HEK293 (cell line): ENCODE measurements at regions not wholly inside any gene's neighbourhood (a gene's known extent, or its start where the extent isn't known, plus 50 kb on each side); places are given as distances from the start of the nearest gene placed in this dataset.

Experiments used
- CTCF ChIA-PET: fragments of 350-600 bp; formaldehyde crosslinking; extraction: SDS; loops from one replicate; lab custom pipeline; 2021; ENCODE audit warnings: antibody characterized with exemption; lab: Yijun Ruan, JAX
- POLR2A ChIA-PET: fragments of 300-600 bp; formaldehyde crosslinking; extraction: SDS; loops from one replicate; lab custom pipeline; 2020; ENCODE audit warnings: antibody characterized with exemption, inconsistent platforms; lab: Yijun Ruan, JAX
- H3K27ac ChIP-seq: fragments of 200-500 bp; sonication (Bioruptor generic); 2 replicates; pipeline ENCODE4 v1.5.1; 2014; ENCODE audit warnings: low read depth, low read length, control low read depth, inconsistent platforms; ENCODE audit errors: extremely low read depth
- H3K36me3 ChIP-seq, 2 experiments: fragments of 200-500 bp in 1 of 2; sonication (Bioruptor generic) in 1 of 2; 1 replicate in 1 of 2; 2 replicates in 1 of 2; pipeline ENCODE4 v1.5.1; 2014 to 2017; ENCODE audit warnings: inconsistent platforms in 2 of 2, low read length in 2 of 2; ENCODE audit not compliant: control insufficient read depth in 2 of 2, insufficient read depth in 1 of 2
- H3K4me1 ChIP-seq: fragments of 200-500 bp; sonication (Bioruptor generic); 2 replicates; pipeline ENCODE4 v1.5.1; 2014; ENCODE audit warnings: mild to moderate bottlenecking, low read length, inconsistent platforms; ENCODE audit not compliant: control insufficient read depth, insufficient read depth
- H3K4me3 ChIP-seq: 2 replicates; pipeline ENCODE4 v1.5.1; 2011; ENCODE audit warnings: low read depth, mild to moderate bottlenecking, control low read depth, low read length, moderate library complexity
- H3K9me3 ChIP-seq: fragments of 200-500 bp; sonication (Bioruptor generic); 2 replicates; pipeline ENCODE4 v1.5.1; 2014; ENCODE audit warnings: low read depth, low read length, inconsistent platforms; ENCODE audit not compliant: control insufficient read depth, insufficient read depth
- EGR2 ChIP-seq: fragments of 450-650 bp; formaldehyde crosslinking; IDR thresholded peaks from 2 replicates; pipeline ENCODE4 v1.5.1; 2016; ENCODE audit warnings: low read depth, missing biosample characterization, missing genetic modification characterization
- REPIN1 ChIP-seq: fragments of 450-650 bp; formaldehyde crosslinking; IDR thresholded peaks from 2 replicates; pipeline ENCODE4 v1.5.1; 2017; ENCODE audit warnings: missing biosample characterization, missing genetic modification characterization, low read depth
- SP7 ChIP-seq: fragments of 450-650 bp; formaldehyde crosslinking; IDR thresholded peaks from 2 replicates; pipeline ENCODE4 v1.5.1; 2016; ENCODE audit warnings: missing biosample characterization, missing genetic modification characterization
- TCF7L2 ChIP-seq: IDR thresholded peaks from 2 replicates; pipeline ENCODE4 v1.6.1; 2011; ENCODE audit warnings: low read depth, mild to moderate bottlenecking, inconsistent platforms, low read length, moderate library complexity, borderline replicate concordance
- TRIM28 ChIP-seq: IDR thresholded peaks from 2 replicates; pipeline ENCODE4 v1.6.1; 2011; ENCODE audit warnings: low read length, control low read depth, borderline replicate concordance
- ZBTB17 ChIP-seq: fragments of 450-650 bp; formaldehyde crosslinking; IDR thresholded peaks from 2 replicates; pipeline ENCODE4 v1.5.1; 2016; ENCODE audit warnings: missing biosample characterization, missing genetic modification characterization
- ZNF112 ChIP-seq: fragments of 450-650 bp; formaldehyde crosslinking; IDR thresholded peaks from 2 replicates; pipeline ENCODE4 v1.5.0; 2017; ENCODE audit warnings: missing biosample characterization, missing genetic modification characterization
- ZNF202 ChIP-seq: fragments of 450-650 bp; formaldehyde crosslinking; IDR thresholded peaks from 2 replicates; pipeline ENCODE4 v1.5.1; 2016; ENCODE audit warnings: missing biosample characterization, missing genetic modification characterization, borderline replicate concordance
- ZNF302 ChIP-seq: fragments of 450-650 bp; formaldehyde crosslinking; IDR thresholded peaks from 2 replicates; pipeline ENCODE4 v1.5.1; 2016; ENCODE audit warnings: missing biosample characterization, missing genetic modification characterization, low read depth
- ZNF404 ChIP-seq: fragments of 450-650 bp; formaldehyde crosslinking; IDR thresholded peaks from 2 replicates; pipeline ENCODE4 v1.5.1; 2017; ENCODE audit warnings: missing biosample characterization, missing genetic modification characterization
- ZNF426 ChIP-seq: fragments of 450-650 bp; formaldehyde crosslinking; IDR thresholded peaks from 2 replicates; pipeline ENCODE4 v1.5.1; 2017; ENCODE audit warnings: missing biosample characterization, missing genetic modification characterization, mild to moderate bottlenecking, inconsistent platforms, moderate library complexity
- ZNF514 ChIP-seq: fragments of 450-650 bp; formaldehyde crosslinking; IDR thresholded peaks from 2 replicates; pipeline ENCODE4 v1.5.1; 2016; ENCODE audit warnings: missing biosample characterization, missing genetic modification characterization
- ZNF561 ChIP-seq: fragments of 450-650 bp; IDR thresholded peaks from 2 replicates; pipeline ENCODE4 v1.5.1; 2018; ENCODE audit warnings: missing biosample characterization, missing genetic modification characterization, borderline replicate concordance
- ZNF596 ChIP-seq: fragments of 450-650 bp; IDR thresholded peaks from 2 replicates; pipeline ENCODE4 v1.5.0; 2018; ENCODE audit warnings: missing biosample characterization, mild to moderate bottlenecking, missing genetic modification characterization, moderate library complexity
- ZNF624 ChIP-seq: fragments of 450-650 bp; formaldehyde crosslinking; IDR thresholded peaks from 2 replicates; pipeline ENCODE4 v1.5.1; 2017; ENCODE audit warnings: missing biosample characterization, missing genetic modification characterization
- ZNF645 ChIP-seq: fragments of 450-650 bp; formaldehyde crosslinking; IDR thresholded peaks from 2 replicates; pipeline ENCODE4; 2016; ENCODE audit warnings: missing biosample characterization, missing genetic modification characterization
- ZNF677 ChIP-seq: fragments of 450-650 bp; IDR thresholded peaks from 2 replicates; pipeline ENCODE4 v1.5.0; 2018; ENCODE audit warnings: missing biosample characterization, mild to moderate bottlenecking, missing genetic modification characterization, moderate library complexity
- ZNF776 ChIP-seq: fragments of 450-650 bp; formaldehyde crosslinking; IDR thresholded peaks from 2 replicates; pipeline ENCODE4 v1.5.0; 2017; ENCODE audit warnings: missing biosample characterization, missing genetic modification characterization, borderline replicate concordance
- TF ChIP-seq, protein P1 (sequence below): fragments of 450-650 bp; formaldehyde crosslinking; conservative IDR thresholded peaks from 2 replicates; pipeline ENCODE4 v1.5.1; 2016; ENCODE audit warnings: low read depth, missing biosample characterization, missing genetic modification characterization
- TF ChIP-seq, protein P2 (sequence below): fragments of 450-650 bp; formaldehyde crosslinking; IDR thresholded peaks from 2 replicates; pipeline ENCODE4 v1.5.1; 2016; ENCODE audit warnings: missing biosample characterization, missing genetic modification characterization
- TF ChIP-seq, protein P3 (sequence below): fragments of 450-650 bp; formaldehyde crosslinking; IDR thresholded peaks from 2 replicates; pipeline ENCODE4 v1.5.1; 2016; ENCODE audit warnings: missing biosample characterization, missing genetic modification characterization

DNA sequence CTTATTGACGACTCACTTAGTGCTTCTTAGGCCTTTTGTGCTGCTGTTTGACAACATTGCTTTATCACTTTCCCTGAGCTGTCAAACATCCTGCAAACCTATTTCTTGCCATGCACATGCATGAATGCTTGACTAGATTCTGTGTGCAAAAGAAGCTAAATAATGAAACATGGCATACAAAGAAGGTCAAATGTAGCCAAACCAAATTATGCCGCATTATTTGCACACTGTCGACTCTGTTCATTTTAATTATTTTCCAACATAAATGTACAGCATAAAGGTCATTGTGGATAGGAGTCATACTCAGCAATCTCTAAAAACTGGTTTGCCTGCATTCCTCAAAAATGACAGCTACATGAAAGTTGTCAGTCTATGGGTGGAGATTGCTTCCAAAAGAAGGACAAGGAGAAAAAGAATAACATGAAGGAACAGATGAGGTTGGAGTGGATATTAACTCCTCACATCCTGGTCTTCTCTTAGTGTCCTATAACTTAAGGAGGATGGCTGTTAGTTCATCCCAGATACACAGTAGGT, 123.1 kb upstream of the STXBP5 start:
- Histone ChIP-seq H3K4me3 (no peak overlapping the region), H3K36me3 (no peaks in the 10 kb centered on the region), H3K27ac (no peak overlapping the region), H3K4me1 (no peaks in the 10 kb centered on the region), H3K9me3 (no peaks in the 10 kb centered on the region)
- CTCF ChIA-PET = no interaction called here
- no peak for TF ChIP-seq ZNF514 (tag by site-specific recombination)
- TF ChIP-seq ZNF596 (tag by site-specific recombination) = no peak
- no peak for TF ChIP-seq ZBTB17 (tag by site-specific recombination)
- POLR2A ChIA-PET = interaction anchor here (1.1 kb wide), 1 partner anchor 9 kb away, joined by 3 read pairs; no protein-coding TSS in a partner anchor

DNA sequence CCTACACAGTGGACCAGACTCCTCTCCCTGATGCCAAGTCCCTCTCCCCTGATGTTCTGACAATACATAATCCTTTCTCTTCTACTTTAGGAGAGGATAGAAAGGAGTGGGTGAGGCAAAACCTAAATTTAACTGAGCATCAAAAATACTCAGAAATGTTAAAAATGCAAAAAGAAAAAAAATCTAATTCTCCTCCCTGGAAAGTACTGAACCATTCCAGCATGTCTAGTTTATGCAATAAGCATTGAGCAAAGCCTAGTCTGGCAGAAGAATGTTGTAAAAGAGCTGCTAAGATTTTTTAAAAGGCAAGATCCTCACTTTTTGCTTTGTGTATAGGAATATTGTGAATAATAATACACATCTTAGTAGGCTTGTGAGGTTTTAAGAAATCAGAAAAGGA, 116.6 kb upstream of the STXBP5 start:
- CTCF ChIA-PET = no interaction called here
- H3K9me3 ChIP-seq = no peaks in the 10 kb centered on the region
- TF ChIP-seq SP7 (tag by site-specific recombination) (no peak), ZNF202 (no peak), REPIN1 (tag by site-specific recombination) (no peak), ZNF426 (tag by site-specific recombination) (no peak), TCF7L2 (no peak), TRIM28 (no peak), EGR2 (tag by site-specific recombination) (no peak), ZNF624 (tag by site-specific recombination) (no peak), ZNF112 (no peak), ZNF514 (tag by site-specific recombination) (no peak), ZNF677 (no peak), ZNF404 (tag by site-specific recombination) (no peak), ZNF302 (tag by site-specific recombination) (no peak), ZNF776 (tag by site-specific recombination) (no peak), ZNF561 (tag by site-specific recombination) (no peak), ZNF645 (tag by site-specific recombination) (no peak)
- TF ChIP-seq, protein P1, sequence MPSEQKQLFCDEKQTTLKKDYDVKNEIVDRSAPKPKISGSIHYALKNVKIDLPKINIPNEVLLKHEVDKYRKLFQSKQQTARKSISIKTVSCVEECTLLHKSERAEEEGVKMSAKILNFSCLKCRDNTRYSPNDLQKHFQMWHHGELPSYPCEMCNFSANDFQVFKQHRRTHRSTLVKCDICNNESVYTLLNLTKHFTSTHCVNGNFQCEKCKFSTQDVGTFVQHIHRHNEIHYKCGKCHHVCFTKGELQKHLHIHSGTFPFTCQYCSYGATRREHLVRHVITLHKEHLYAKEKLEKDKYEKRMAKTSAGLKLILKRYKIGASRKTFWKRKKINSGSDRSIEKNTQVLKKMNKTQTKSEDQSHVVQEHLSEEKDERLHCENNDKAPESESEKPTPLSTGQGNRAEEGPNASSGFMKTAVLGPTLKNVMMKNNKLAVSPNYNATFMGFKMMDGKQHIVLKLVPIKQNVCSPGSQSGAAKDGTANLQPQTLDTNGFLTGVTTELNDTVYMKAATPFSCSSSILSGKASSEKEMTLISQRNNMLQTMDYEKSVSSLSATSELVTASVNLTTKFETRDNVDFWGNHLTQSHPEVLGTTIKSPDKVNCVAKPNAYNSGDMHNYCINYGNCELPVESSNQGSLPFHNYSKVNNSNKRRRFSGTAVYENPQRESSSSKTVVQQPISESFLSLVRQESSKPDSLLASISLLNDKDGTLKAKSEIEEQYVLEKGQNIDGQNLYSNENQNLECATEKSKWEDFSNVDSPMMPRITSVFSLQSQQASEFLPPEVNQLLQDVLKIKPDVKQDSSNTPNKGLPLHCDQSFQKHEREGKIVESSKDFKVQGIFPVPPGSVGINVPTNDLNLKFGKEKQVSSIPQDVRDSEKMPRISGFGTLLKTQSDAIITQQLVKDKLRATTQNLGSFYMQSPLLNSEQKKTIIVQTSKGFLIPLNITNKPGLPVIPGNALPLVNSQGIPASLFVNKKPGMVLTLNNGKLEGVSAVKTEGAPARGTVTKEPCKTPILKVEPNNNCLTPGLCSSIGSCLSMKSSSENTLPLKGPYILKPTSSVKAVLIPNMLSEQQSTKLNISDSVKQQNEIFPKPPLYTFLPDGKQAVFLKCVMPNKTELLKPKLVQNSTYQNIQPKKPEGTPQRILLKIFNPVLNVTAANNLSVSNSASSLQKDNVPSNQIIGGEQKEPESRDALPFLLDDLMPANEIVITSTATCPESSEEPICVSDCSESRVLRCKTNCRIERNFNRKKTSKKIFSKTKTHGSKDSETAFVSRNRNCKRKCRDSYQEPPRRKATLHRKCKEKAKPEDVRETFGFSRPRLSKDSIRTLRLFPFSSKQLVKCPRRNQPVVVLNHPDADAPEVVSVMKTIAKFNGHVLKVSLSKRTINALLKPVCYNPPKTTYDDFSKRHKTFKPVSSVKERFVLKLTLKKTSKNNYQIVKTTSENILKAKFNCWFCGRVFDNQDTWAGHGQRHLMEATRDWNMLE (tag by site-specific recombination) = no peak
- TF ChIP-seq, protein P2, sequence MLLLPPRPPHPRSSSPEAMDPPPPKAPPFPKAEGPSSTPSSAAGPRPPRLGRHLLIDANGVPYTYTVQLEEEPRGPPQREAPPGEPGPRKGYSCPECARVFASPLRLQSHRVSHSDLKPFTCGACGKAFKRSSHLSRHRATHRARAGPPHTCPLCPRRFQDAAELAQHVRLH (tag by site-specific recombination) = no peak
- TF ChIP-seq, protein P3, sequence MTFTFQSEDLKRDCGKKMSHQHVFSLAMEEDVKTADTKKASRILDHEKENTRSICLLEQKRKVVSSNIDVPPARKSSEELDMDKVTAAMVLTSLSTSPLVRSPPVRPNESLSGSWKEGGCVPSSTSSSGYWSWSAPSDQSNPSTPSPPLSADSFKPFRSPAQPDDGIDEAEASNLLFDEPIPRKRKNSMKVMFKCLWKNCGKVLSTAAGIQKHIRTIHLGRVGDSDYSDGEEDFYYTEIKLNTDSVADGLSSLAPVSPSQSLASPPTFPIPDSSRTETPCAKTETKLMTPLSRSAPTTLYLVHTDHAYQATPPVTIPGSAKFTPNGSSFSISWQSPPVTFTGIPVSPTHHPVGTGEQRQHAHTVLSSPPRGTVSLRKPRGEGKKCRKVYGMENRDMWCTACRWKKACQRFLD (tag by site-specific recombination) = no peak
- TF ChIP-seq, all 188 proteins: peak for 0
- Histone ChIP-seq H3K4me1 (no peaks in the 10 kb centered on the region), H3K27ac (no peak overlapping the region), H3K4me3 (no peak overlapping the region), H3K36me3 (no peaks in the 10 kb centered on the region)
- POLR2A ChIA-PET = no interaction called here
